Mesothelial cell of epicardium (in vitro differentiated cells): ENCODE measurements at regions not wholly inside any gene's neighbourhood (a gene's known extent, or its start where the extent isn't known, plus 50 kb on each side); places are given as distances from the start of the nearest gene placed in this dataset.

Experiments used
- DNase-seq, 2 experiments: peaks; one replicate each; pipeline ENCODE4 v3.0.0; 2021; ENCODE audit warnings: low spot score in 2 of 2; ENCODE audit not compliant: unreplicated experiment in 2 of 2
- H3K27ac Mint-ChIP-seq: 2 replicates; pipeline ENCODE4 v1.8.0; 2021; ENCODE audit warnings: mixed read lengths
- H3K27me3 Mint-ChIP-seq: 2 replicates; pipeline ENCODE4 v1.8.0; 2021; ENCODE audit warnings: low read depth, mixed read lengths
- H3K36me3 Mint-ChIP-seq: 2 replicates; pipeline ENCODE4 v1.8.0; 2021; ENCODE audit warnings: mixed read lengths
- H3K4me1 Mint-ChIP-seq: 2 replicates; pipeline ENCODE4 v1.8.0; 2021; ENCODE audit warnings: mixed read lengths
- H3K4me3 Mint-ChIP-seq: 2 replicates; pipeline ENCODE4 v1.8.0; 2021; ENCODE audit warnings: mild to moderate bottlenecking, moderate library complexity, mixed read lengths
- H3K9me3 Mint-ChIP-seq: 2 replicates; pipeline ENCODE4 v1.8.0; 2021; ENCODE audit warnings: mixed read lengths
- CTCF ChIP-seq: fragments of 200-600 bp; sonication (generic); IDR thresholded peaks from one replicate; pipeline ENCODE4 v1.5.0; 2021; ENCODE audit warnings: antibody characterized with exemption; ENCODE audit not compliant: unreplicated experiment

DNA sequence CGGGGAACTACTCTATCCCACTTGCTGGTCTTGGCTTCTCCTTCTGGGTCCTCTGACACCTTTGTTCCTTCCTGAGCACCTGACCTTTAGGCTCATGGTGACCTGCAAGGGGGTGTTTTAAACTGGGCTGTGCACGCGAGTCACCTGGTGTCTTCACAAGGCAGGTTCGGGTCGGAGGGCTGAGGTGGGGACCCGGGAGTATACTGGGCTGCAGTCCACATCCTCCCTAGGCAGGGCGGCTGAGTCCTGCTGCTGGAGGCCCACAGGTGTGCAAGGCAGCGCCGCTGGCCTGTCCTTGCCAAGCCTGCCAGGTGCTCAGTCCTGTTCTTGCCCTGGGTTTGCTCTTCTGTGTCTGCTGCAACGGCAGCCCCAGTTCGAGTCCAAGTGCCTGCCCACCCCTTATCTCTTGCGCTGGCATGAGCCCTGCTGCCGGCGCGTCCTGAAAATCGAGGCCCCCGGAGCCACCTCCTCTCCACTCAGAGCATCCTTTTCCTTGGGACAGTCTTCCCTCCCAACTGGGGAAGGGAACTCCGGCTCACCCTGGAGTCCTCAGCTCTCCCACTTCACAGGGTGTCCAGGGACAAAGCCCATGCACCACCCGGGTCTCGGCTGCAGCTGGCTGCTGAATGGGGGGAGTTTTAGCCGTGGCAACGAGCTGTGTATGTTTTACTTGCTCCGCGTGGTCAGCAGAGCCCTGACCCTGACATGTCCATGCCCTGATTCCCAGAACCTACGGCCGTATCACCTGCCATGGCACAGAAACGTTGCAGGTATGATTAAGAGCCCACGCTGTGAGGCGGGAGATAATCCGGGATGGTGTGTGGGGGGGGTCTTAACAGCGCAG is 193.5 kb downstream of the TEX29 start:
- Mint-ChIP-seq H3K27ac (no peak overlapping the region), H3K27me3 (peaks cover 55% of the 10 kb centered on the region), H3K4me3 (no peak overlapping the region), H3K9me3 (no peaks in the 10 kb centered on the region), H3K4me1 (no peaks in the 10 kb centered on the region), H3K36me3 (no peaks in the 10 kb centered on the region)
- no peak for DNase-seq
- TF ChIP-seq CTCF: no peak

GRCh38 chr13:111514610-111515306 is 194.3 kb downstream of the TEX29 start:
- H3K4me3 Mint-ChIP-seq: no peak overlapping the region
- TF ChIP-seq CTCF: no peak
- H3K9me3 Mint-ChIP-seq: no peaks in the 10 kb centered on the region
- no peaks in the 10 kb centered on the region for H3K4me1 Mint-ChIP-seq
- H3K27ac Mint-ChIP-seq: no peak overlapping the region
- no peaks in the 10 kb centered on the region for H3K36me3 Mint-ChIP-seq
- peaks cover 50% of the 10 kb centered on the region for H3K27me3 Mint-ChIP-seq
- DNase-seq: no peak

DNA sequence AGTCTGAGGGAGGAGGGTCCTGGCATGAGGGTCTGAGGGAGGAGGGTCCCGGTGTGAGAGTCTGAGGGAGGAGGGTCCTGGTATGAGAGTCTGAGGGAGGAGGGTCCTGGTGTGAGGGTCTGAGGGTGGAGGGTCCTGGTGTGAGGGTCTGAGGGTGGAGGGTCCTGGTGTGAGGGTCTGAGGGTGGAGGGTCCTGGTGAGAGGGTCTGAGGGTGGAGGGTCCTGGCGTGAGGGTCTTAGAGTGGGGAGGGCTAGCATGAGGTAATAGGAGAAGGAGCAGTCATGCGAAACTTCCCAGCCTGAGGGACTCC is 194.8 kb downstream of the TEX29 start:
- Mint-ChIP-seq H3K4me1 (no peaks in the 10 kb centered on the region), H3K4me3 (no peak overlapping the region), H3K27me3 (peaks cover 45% of the 10 kb centered on the region), H3K9me3 (no peaks in the 10 kb centered on the region), H3K36me3 (no peaks in the 10 kb centered on the region), H3K27ac (no peak overlapping the region)
- DNase-seq: no peak
- TF ChIP-seq CTCF: no peak

GRCh38 chr13:111515635-111516034 is 195.2 kb downstream of the TEX29 start:
- Mint-ChIP-seq H3K9me3 (no peaks in the 10 kb centered on the region), H3K27me3 (peaks cover 44% of the 10 kb centered on the region), H3K27ac (no peak overlapping the region), H3K4me3 (no peak overlapping the region), H3K36me3 (no peaks in the 10 kb centered on the region), H3K4me1 (no peaks in the 10 kb centered on the region)
- DNase-seq: no peak
- TF ChIP-seq CTCF: no peak

GRCh38 chr13:111516712-111517640 is 196.5 kb downstream of the TEX29 start:
- H3K27me3 Mint-ChIP-seq: peaks cover 47% of the 10 kb centered on the region
- no peak overlapping the region for H3K27ac Mint-ChIP-seq
- TF ChIP-seq CTCF: no peak
- DNase-seq: no peak
- no peaks in the 10 kb centered on the region for H3K4me1 Mint-ChIP-seq
- no peak overlapping the region for H3K4me3 Mint-ChIP-seq
- no peaks in the 10 kb centered on the region for H3K36me3 Mint-ChIP-seq
- H3K9me3 Mint-ChIP-seq: no peaks in the 10 kb centered on the region
